HepG2 (cell line): ENCODE measurements at regions not wholly inside any gene's neighbourhood (a gene's known extent, or its start where the extent isn't known, plus 50 kb on each side); places are given as distances from the start of the nearest gene placed in this dataset.

Experiments used
- ATAC-seq: fragments of 200-7000 bp; cut with Tn5 transposase; 3 replicates; pipeline ENCODE4 v1.9.1; 2020; ENCODE audit warnings: mild to moderate bottlenecking, moderate library complexity
- BruUV-seq: library from RNA; stranded (reverse); fragments of 400-500 nt; replicated peaks from 2 replicates; lab custom pipeline; 2021; lab: Mats Ljungman, UMichigan
- CTCF ChIA-PET: fragments of 300-600 bp; formaldehyde crosslinking; extraction: SDS; loops from one replicate; lab custom pipeline; 2021; ENCODE audit warnings: low total read pairs, inconsistent platforms, low intra/inter-chr PET ratio; lab: Yijun Ruan, JAX
- POLR2A ChIA-PET: fragments of 350-600 bp; sonication (Branson Sonifier 250); formaldehyde crosslinking; loops from one replicate; lab custom pipeline; 2020; ENCODE audit warnings: antibody characterized with exemption, inconsistent platforms; lab: Yijun Ruan, JAX
- DNase-seq: peaks from one replicate; pipeline ENCODE4 v3.0.0-alpha.2; 2015; ENCODE audit warnings: low spot score
- FAIRE-seq: peaks from 3 replicates; lab custom pipeline; 2011; peaks lifted over from hg19 to GRCh38; lab: Jason Lieb, UNC
- H2AFZ ChIP-seq: one replicate; pipeline ENCODE4 v1.6.1; 2011; ENCODE audit warnings: low read length, inconsistent platforms
- H3K27ac ChIP-seq: fragments of 300-600 bp; 3 replicates; pipeline ENCODE4 v1.8.0; 2011; ENCODE audit warnings: mixed run types, mild to moderate bottlenecking, mixed read lengths, low read length, inconsistent platforms; ENCODE audit not compliant: insufficient read depth; ENCODE audit errors: extremely low read length
- H3K27me3 ChIP-seq, 2 experiments: fragments of 200-600 bp in 1 of 2; 2 replicates in 1 of 2; 3 replicates in 1 of 2; pipeline versions ENCODE4 v1.6.0 to v1.8.0; 2011; ENCODE audit warnings: low read length in 2 of 2, mild to moderate bottlenecking in 2 of 2, moderate library complexity in 2 of 2, inconsistent platforms in 1 of 2; ENCODE audit not compliant: insufficient read depth in 2 of 2, control insufficient read depth in 1 of 2
- H3K36me3 ChIP-seq, 2 experiments: fragments of 200-600 bp in 1 of 2; replicated peaks in 1 of 2; 2 replicates in 1 of 2; 3 replicates in 1 of 2; pipeline versions ENCODE4 v1.5.1 to v1.8.0; 2011; ENCODE audit warnings: low read length in 2 of 2, inconsistent platforms in 1 of 2; ENCODE audit not compliant: insufficient read depth in 2 of 2, control insufficient read depth in 1 of 2
- H3K4me1 ChIP-seq: 2 replicates; pipeline ENCODE4 v1.5.1; 2012; ENCODE audit warnings: low read length, inconsistent platforms; ENCODE audit not compliant: insufficient read depth
- H3K4me2 ChIP-seq: 2 replicates; pipeline ENCODE4 v1.6.0; 2011; ENCODE audit warnings: low read depth, low read length, inconsistent platforms
- H3K4me3 ChIP-seq, 3 experiments: fragments of 200-600 bp in 1 of 3; sonication (generic), shearing (Covaris generic) in 1 of 3; replicated peaks in 1 of 3; 2 replicates each; pipeline ENCODE4 v1.5.1; 2011 to 2016; ENCODE audit warnings: low read length in 3 of 3, inconsistent platforms in 2 of 3, low read depth in 2 of 3, mild to moderate bottlenecking in 2 of 3, control low read depth in 1 of 3, mixed read lengths in 1 of 3; ENCODE audit not compliant: insufficient read depth in 1 of 3
- H3K79me2 ChIP-seq: one replicate; pipeline ENCODE4 v1.6.1; 2011; ENCODE audit warnings: low read length, inconsistent platforms; ENCODE audit not compliant: insufficient read depth
- H3K9ac ChIP-seq: 2 replicates; pipeline ENCODE4 v1.6.0; 2011; ENCODE audit warnings: mild to moderate bottlenecking, low read depth, low read length, inconsistent platforms; ENCODE audit not compliant: insufficient read depth
- H3K9me3 ChIP-seq: 2 replicates; pipeline ENCODE4 v1.5.1; 2012; ENCODE audit warnings: mild to moderate bottlenecking, low read length
- H4K20me1 ChIP-seq: 2 replicates; pipeline ENCODE4 v1.6.0; 2011; ENCODE audit warnings: inconsistent platforms, mild to moderate bottlenecking, low read length, moderate library complexity; ENCODE audit not compliant: insufficient read depth
- ARID2 ChIP-seq: sonication (generic); formaldehyde crosslinking; IDR thresholded peaks from 2 replicates; pipeline ENCODE4 v1.8.1; 2022; ENCODE audit warnings: mild to moderate bottlenecking, missing genetic modification reagents, borderline replicate concordance
- FOXP1 ChIP-seq, 2 experiments: fragments of 450-650 bp in 1 of 2; IDR thresholded peaks; 2 replicates each; pipeline ENCODE4 v1.6.1; 2017 to 2018; ENCODE audit warnings: antibody characterized with exemption in 1 of 2
- MAFF ChIP-seq: IDR thresholded peaks from 2 replicates; pipeline ENCODE4 v1.6.1; 2011; ENCODE audit warnings: low read depth, low read length, improper control_type of control experiment
- MXD4 ChIP-seq: IDR thresholded peaks from 2 replicates; pipeline ENCODE4 v1.6.1; 2016; ENCODE audit warnings: mild to moderate bottlenecking, missing biosample characterization, missing genetic modification reagents
- PRMT3 ChIP-seq: sonication (generic); formaldehyde crosslinking; IDR thresholded peaks from 2 replicates; pipeline ENCODE4 v1.8.1; 2022; ENCODE audit warnings: low read depth, mild to moderate bottlenecking, moderate library complexity, missing genetic modification reagents, borderline replicate concordance
- RXRA ChIP-seq: sonication (generic); formaldehyde crosslinking; IDR thresholded peaks from 2 replicates; pipeline ENCODE4 v1.5.1; 2020; ENCODE audit warnings: missing genetic modification reagents
- ZFP1 ChIP-seq: IDR thresholded peaks from 2 replicates; pipeline ENCODE4 v1.6.1; 2016
- ZNF510 ChIP-seq: sonication (generic); formaldehyde crosslinking; IDR thresholded peaks from 2 replicates; pipeline ENCODE4 v1.4.0; 2020; ENCODE audit warnings: low read depth, mild to moderate bottlenecking, missing genetic modification reagents
- ZNF766 ChIP-seq: sonication (generic); formaldehyde crosslinking; IDR thresholded peaks from 2 replicates; pipeline ENCODE4 v1.5.0; 2020; ENCODE audit warnings: missing genetic modification reagents, borderline replicate concordance
- ZSCAN25 ChIP-seq: sonication (generic); formaldehyde crosslinking; IDR thresholded peaks from 2 replicates; pipeline ENCODE4 v1.8.0; 2022; ENCODE audit warnings: mild to moderate bottlenecking, missing genetic modification reagents
- whole genome bisulfite sequencing: methylation state at CpG from one replicate; pipeline ENCODE4 v1.1.6; 2017; ENCODE audit warnings: low lambda C conversion rate; 5-methylcytosine and 5-hydroxymethylcytosine counted together
- in situ Hi-C: cut with HindIII; loops from 2 replicates; pipeline ENCODE4 v1.10.0; 2017; ENCODE audit warnings: low pct_unique_long_range_greater_than_20kb; ENCODE audit not compliant: extremely low pct_ligation_motif_present
- intact Hi-C: fragments of 100-400 bp; cut with micrococcal nuclease; formaldehyde crosslinking; loops from one replicate; pipeline ENCODE4 v1.10.0; 2022; ENCODE audit not compliant: unreplicated experiment
- TF ChIP-seq, protein P1 (sequence below): sonication (generic); formaldehyde crosslinking; IDR thresholded peaks from 2 replicates; pipeline ENCODE4 v1.4.0; 2020; ENCODE audit warnings: missing genetic modification reagents, borderline replicate concordance
- TF ChIP-seq, protein P2 (sequence below): IDR thresholded peaks from 2 replicates; pipeline ENCODE4 v1.6.1; 2016; ENCODE audit warnings: missing compliant biosample characterization, missing genetic modification reagents, borderline replicate concordance
- TF ChIP-seq, protein P3 (sequence below): sonication (generic); formaldehyde crosslinking; IDR thresholded peaks from 2 replicates; pipeline ENCODE4 v1.8.0; 2022; ENCODE audit warnings: mild to moderate bottlenecking, missing genetic modification reagents, moderate library complexity

DNA sequence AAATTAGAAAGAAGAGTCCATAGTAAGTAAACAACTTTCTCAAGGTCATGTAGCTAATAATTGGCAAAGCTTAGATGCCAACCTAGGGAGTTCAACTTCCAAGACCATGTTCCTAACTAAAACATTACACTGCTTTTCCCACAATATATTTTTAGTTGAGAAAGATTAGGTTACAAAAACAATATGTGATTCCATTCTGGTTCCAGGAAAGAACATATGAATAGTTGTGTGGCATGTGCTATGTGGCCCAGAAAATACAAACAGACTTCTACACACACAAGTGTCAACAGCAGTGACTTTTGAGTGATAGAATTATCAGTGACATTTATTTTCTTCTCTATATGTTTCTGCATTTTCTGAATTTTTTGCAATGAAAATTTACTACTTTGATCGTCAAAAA lies 62.7 kb upstream of the EDNRA start:
- Histone ChIP-seq H3K4me1 (no peaks in the 10 kb centered on the region), H3K27me3 (no peaks in the 10 kb centered on the region), H3K4me2 (no peak overlapping the region), H3K36me3 (no peaks in the 10 kb centered on the region), H2AFZ (no peak overlapping the region), H3K4me3 (no peak overlapping the region), H3K9me3 (no peaks in the 10 kb centered on the region), H3K79me2 (no peaks in the 10 kb centered on the region), H3K9ac (no peak overlapping the region), H4K20me1 (no peaks in the 10 kb centered on the region), H3K27ac (no peak overlapping the region)
- intact Hi-C loops (no loop called here), in situ Hi-C loops (no loop called here)
- TF ChIP-seq ARID2 (CRISPR knock-in tag) = no peak
- TF ChIP-seq ZSCAN25 (CRISPR knock-in tag) = no peak
- no TSS peak for BruUV-seq
- CTCF ChIA-PET = no interaction called here
- ATAC-seq (no peak), DNase-seq (no peak), FAIRE-seq (no peak)
- WGBS = 0% methylated on average over 1 of the region's 1 CpG
- POLR2A ChIA-PET = no interaction called here

DNA sequence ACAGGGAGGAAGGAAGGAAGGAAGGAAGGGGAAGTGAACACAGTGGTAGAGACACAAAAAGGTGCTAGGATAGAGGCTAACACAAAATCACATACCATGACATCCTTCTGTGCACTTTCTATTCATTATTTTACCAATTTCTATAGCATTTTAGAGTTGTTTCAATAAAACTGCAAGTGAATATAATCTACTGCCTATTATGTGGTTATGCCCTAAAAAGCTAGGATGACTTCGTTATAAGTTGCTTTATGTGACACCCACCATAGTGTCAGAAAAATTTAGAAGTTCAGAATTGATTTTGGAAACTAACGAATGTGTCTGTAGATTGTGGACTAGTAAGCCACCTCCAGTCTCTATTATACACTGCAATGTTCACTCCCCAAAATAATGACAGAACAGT lies 59.4 kb upstream of the EDNRA start:
- ChIA-PET CTCF (no interaction called here), POLR2A (no interaction called here)
- ATAC-seq = no peak
- no peaks in the 10 kb centered on the region for H3K27me3 ChIP-seq
- no peak overlapping the region for H3K4me2 ChIP-seq
- BruUV-seq = no TSS peak
- H4K20me1 ChIP-seq = no peaks in the 10 kb centered on the region
- H3K79me2 ChIP-seq = no peaks in the 10 kb centered on the region
- no peak for DNase-seq
- no peak overlapping the region for H3K4me3 ChIP-seq
- no peak overlapping the region for H3K9ac ChIP-seq
- H3K9me3 ChIP-seq = no peaks in the 10 kb centered on the region
- H3K4me1 ChIP-seq = no peaks in the 10 kb centered on the region
- TF ChIP-seq, protein P1, sequence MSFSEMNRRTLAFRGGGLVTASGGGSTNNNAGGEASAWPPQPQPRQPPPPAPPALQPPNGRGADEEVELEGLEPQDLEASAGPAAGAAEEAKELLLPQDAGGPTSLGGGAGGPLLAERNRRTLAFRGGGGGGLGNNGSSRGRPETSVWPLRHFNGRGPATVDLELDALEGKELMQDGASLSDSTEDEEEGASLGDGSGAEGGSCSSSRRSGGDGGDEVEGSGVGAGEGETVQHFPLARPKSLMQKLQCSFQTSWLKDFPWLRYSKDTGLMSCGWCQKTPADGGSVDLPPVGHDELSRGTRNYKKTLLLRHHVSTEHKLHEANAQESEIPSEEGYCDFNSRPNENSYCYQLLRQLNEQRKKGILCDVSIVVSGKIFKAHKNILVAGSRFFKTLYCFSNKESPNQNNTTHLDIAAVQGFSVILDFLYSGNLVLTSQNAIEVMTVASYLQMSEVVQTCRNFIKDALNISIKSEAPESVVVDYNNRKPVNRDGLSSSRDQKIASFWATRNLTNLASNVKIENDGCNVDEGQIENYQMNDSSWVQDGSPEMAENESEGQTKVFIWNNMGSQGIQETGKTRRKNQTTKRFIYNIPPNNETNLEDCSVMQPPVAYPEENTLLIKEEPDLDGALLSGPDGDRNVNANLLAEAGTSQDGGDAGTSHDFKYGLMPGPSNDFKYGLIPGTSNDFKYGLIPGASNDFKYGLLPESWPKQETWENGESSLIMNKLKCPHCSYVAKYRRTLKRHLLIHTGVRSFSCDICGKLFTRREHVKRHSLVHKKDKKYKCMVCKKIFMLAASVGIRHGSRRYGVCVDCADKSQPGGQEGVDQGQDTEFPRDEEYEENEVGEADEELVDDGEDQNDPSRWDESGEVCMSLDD = no peak
- TF ChIP-seq, protein P2, sequence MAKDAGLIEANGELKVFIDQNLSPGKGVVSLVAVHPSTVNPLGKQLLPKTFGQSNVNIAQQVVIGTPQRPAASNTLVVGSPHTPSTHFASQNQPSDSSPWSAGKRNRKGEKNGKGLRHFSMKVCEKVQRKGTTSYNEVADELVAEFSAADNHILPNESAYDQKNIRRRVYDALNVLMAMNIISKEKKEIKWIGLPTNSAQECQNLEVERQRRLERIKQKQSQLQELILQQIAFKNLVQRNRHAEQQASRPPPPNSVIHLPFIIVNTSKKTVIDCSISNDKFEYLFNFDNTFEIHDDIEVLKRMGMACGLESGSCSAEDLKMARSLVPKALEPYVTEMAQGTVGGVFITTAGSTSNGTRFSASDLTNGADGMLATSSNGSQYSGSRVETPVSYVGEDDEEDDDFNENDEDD (CRISPR knock-in tag) = no peak
- no peak for TF ChIP-seq RXRA (CRISPR knock-in tag)
- no peak for TF ChIP-seq ZNF766
- TF ChIP-seq MXD4 (CRISPR knock-in tag) = no peak
- TF ChIP-seq PRMT3 (CRISPR knock-in tag) = no peak
- no peak for TF ChIP-seq ZNF510 (CRISPR knock-in tag)
- no peak for TF ChIP-seq FOXP1 (IDR thresholded peaks at IDR 0.05)
- TF ChIP-seq FOXP1 (CRISPR knock-in tag; IDR thresholded peaks at IDR 0.05) = no peak
- TF ChIP-seq, protein P3, sequence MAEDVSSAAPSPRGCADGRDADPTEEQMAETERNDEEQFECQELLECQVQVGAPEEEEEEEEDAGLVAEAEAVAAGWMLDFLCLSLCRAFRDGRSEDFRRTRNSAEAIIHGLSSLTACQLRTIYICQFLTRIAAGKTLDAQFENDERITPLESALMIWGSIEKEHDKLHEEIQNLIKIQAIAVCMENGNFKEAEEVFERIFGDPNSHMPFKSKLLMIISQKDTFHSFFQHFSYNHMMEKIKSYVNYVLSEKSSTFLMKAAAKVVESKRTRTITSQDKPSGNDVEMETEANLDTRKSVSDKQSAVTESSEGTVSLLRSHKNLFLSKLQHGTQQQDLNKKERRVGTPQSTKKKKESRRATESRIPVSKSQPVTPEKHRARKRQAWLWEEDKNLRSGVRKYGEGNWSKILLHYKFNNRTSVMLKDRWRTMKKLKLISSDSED (CRISPR knock-in tag) = no peak
- no peak for TF ChIP-seq ZFP1 (CRISPR knock-in tag)
- no peak for TF ChIP-seq MAFF
- no peaks in the 10 kb centered on the region for H3K36me3 ChIP-seq
- in situ Hi-C loops = no loop called here
- FAIRE-seq = no peak
- 0% methylated on average over 2 of the region's 2 CpGs for WGBS
- intact Hi-C loops = no loop called here
- no peak overlapping the region for H3K27ac ChIP-seq
- H2AFZ ChIP-seq = no peak overlapping the region
